ENCODE measurements at regions not wholly inside any gene's neighbourhood (a gene's known extent, or its start where the extent isn't known, plus 50 kb on each side); places are given as distances from the start of the nearest gene placed in this dataset.
A peak's percentile ranks its signal among the peaks of the same experiment; 100 is the strongest.

DNA sequence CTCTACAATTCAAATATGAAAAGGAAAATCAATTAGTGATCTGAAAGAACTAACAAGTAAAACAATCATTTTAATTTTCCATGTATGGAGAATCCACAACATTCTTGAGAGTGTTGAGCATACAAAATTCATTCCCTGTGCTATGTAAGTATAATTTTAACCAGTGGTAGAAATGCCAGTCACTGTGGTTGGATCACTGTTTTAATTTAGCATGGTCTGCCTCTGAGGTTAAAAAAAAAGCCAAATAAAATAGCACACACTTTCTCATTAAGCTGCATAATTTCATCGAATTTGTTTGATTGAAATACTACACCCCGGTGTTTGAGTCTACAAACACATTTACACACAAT, 185.5 kb upstream of the STS start:
- Mint-ChIP-seq H3K4me3 (ENCODE audit: low read depth) (no peak overlapping the region), H3K27me3 (no peaks in the 10 kb centered on the region), H3K27ac (no peak overlapping the region), H3K36me3 (ENCODE audit: insufficient read depth) (peaks cover 7% of the 10 kb centered on the region), H3K4me1 (ENCODE audit: low read depth) (peaks cover 10% of the 10 kb centered on the region), H3K9me3 (ENCODE audit: low read depth) (peaks cover 11% of the 10 kb centered on the region)
- TF ChIP-seq, protein P1, sequence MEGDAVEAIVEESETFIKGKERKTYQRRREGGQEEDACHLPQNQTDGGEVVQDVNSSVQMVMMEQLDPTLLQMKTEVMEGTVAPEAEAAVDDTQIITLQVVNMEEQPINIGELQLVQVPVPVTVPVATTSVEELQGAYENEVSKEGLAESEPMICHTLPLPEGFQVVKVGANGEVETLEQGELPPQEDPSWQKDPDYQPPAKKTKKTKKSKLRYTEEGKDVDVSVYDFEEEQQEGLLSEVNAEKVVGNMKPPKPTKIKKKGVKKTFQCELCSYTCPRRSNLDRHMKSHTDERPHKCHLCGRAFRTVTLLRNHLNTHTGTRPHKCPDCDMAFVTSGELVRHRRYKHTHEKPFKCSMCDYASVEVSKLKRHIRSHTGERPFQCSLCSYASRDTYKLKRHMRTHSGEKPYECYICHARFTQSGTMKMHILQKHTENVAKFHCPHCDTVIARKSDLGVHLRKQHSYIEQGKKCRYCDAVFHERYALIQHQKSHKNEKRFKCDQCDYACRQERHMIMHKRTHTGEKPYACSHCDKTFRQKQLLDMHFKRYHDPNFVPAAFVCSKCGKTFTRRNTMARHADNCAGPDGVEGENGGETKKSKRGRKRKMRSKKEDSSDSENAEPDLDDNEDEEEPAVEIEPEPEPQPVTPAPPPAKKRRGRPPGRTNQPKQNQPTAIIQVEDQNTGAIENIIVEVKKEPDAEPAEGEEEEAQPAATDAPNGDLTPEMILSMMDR (IDR thresholded peaks at IDR 0.05; ENCODE audit: unreplicated experiment): no peak
- DNase-seq (ENCODE audit: low spot score, unreplicated experiment): no peak

- H3K9me3 Mint-ChIP-seq (ENCODE audit: low read depth): peaks cover 11% of the 10 kb centered on the region
- no peaks in the 10 kb centered on the region for H3K27me3 Mint-ChIP-seq
- peaks cover 10% of the 10 kb centered on the region for H3K4me1 Mint-ChIP-seq (ENCODE audit: low read depth)
- peaks cover 7% of the 10 kb centered on the region for H3K36me3 Mint-ChIP-seq (ENCODE audit: insufficient read depth)
- H3K4me3 Mint-ChIP-seq (ENCODE audit: low read depth): no peak overlapping the region
- DNase-seq (ENCODE audit: low spot score, unreplicated experiment): no peak
- no peak overlapping the region for H3K27ac Mint-ChIP-seq
- TF ChIP-seq, protein P1 (IDR thresholded peaks at IDR 0.05; ENCODE audit: unreplicated experiment): no peak
Observed at GRCh38 chrX:6961286-6962005, 186.1 kb upstream of the STS start.

- H3K4me1 Mint-ChIP-seq (ENCODE audit: low read depth): peaks cover 15% of the 10 kb centered on the region
- H3K4me3 Mint-ChIP-seq (ENCODE audit: low read depth): no peak overlapping the region
- peaks cover 7% of the 10 kb centered on the region for H3K36me3 Mint-ChIP-seq (ENCODE audit: insufficient read depth)
- H3K27me3 Mint-ChIP-seq: no peaks in the 10 kb centered on the region
- no peak overlapping the region for H3K27ac Mint-ChIP-seq
- peaks cover 11% of the 10 kb centered on the region for H3K9me3 Mint-ChIP-seq (ENCODE audit: low read depth)
- TF ChIP-seq, protein P1 (IDR thresholded peaks at IDR 0.05; ENCODE audit: unreplicated experiment): no peak
- DNase-seq (ENCODE audit: low spot score, unreplicated experiment): no peak
Observed at GRCh38 chrX:6959006-6959405, 188.5 kb upstream of the STS start.

DNA sequence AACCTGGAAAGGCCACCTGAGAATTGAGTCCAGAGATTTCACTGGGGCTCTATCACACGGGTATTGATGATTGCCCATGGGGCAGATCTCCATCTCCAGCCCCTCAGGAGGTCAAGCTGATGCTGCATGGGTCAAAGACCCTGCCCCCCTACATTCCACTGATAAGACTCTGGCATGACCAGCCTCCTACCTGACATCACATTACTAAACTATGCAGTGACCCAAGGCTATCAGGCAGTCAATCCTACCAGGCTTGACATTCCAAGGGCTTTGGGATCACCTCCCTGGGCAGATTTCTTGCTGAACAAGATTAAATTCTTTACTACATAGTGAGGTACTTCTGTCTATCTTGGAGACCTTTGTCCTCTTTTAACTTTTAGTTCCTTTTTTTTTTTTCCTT, 192.7 kb upstream of the STS start:
- TF ChIP-seq, protein P1 (IDR thresholded peaks at IDR 0.05; ENCODE audit: unreplicated experiment): no peak
- H3K27me3 Mint-ChIP-seq: no peaks in the 10 kb centered on the region
- no peak for DNase-seq (ENCODE audit: low spot score, unreplicated experiment)
- peak overlapping the region; percentile 41 for H3K27ac Mint-ChIP-seq
- no peak overlapping the region for H3K4me3 Mint-ChIP-seq (ENCODE audit: low read depth)
- peaks cover 5% of the 10 kb centered on the region for H3K4me1 Mint-ChIP-seq (ENCODE audit: low read depth)
- peaks cover 6% of the 10 kb centered on the region for H3K36me3 Mint-ChIP-seq (ENCODE audit: insufficient read depth)
- H3K9me3 Mint-ChIP-seq (ENCODE audit: low read depth): peaks cover 21% of the 10 kb centered on the region

DNA sequence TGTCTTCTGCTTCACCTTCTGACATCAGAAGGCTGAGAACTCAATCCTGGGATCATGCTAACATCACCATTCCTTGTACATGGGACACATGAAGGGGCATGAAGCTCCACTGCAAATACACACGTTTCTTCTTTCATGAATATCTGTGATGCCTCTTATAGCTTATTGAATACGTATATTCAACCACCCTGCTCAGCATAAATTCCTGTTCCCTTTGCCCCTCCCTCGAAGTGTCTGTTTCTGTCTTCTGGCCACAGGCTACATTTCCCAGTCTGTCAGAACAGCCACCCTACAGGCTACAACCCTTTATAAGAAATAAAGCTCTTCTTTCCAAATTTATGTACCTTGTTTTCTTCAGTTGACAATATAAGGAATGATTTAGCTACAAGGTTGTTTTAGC, 201.3 kb upstream of the STS start:
- TF ChIP-seq, protein P1 (IDR thresholded peaks at IDR 0.05; ENCODE audit: unreplicated experiment): no peak
- Mint-ChIP-seq H3K9me3 (ENCODE audit: low read depth) (peaks cover 8% of the 10 kb centered on the region), H3K27ac (no peak overlapping the region), H3K4me1 (ENCODE audit: low read depth) (no peaks in the 10 kb centered on the region), H3K36me3 (ENCODE audit: insufficient read depth) (peaks cover 1% of the 10 kb centered on the region), H3K4me3 (ENCODE audit: low read depth) (no peak overlapping the region), H3K27me3 (no peaks in the 10 kb centered on the region)
- DNase-seq (ENCODE audit: low spot score, unreplicated experiment): no peak

Measured in progenitor cell of endocrine pancreas (in vitro differentiated cells).